ENCODE measurements at regions not wholly inside any gene's neighbourhood (a gene's known extent, or its start where the extent isn't known, plus 50 kb on each side); places are given as distances from the start of the nearest gene placed in this dataset.
"Not testable (repeated sequence)": the region's sequence is repeated elsewhere in the genome, so short reads cannot be mapped to it uniquely, and the experiment has no call there.

- not testable (repeated sequence) for H3K4me3 ChIP-seq (ENCODE audit: low read depth, low read length); DNase-seq (ENCODE audit: low read depth)
Observed at GRCh38 chr1:66424530-66424929, 109.4 kb upstream of the SGIP1 start.

DNA sequence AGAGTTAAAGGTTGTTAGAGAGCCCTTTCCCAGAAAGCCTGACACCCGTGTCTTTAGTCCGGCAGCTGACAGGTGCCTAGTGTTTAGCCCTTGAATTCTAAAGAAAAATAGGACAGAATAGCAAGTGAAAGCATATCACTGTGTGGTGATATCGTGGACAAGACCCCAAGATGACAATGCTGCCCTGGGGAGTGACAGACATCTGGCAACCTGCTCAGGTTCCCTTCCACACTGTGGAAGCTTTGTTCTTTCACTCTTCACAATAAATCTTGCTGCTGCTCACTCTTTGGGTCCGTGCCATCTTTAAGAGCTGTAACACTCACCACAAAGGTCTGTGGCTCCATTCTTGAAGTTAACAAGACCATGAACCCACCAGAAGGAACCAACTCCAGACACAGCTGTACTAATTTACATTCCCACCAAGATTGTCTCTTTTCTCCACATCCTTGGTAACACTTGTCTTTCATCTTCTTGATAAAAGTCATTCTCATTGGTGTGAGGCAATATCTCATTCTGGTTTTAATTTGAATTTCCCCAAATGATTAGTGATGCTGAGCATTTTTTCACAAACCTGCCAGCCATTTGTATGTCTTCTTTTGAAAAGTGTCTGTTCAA lies 107.6 kb upstream of the SGIP1 start:
- DNase-seq (ENCODE audit: low read depth): no peak
- TF ChIP-seq MAX (IDR thresholded peaks at IDR 0.05; ENCODE audit: low read depth, low read length) (no peak), POLR2A (IDR thresholded peaks at IDR 0.05; ENCODE audit: extremely low read depth, insufficient read length) (no peak), CTCF (IDR thresholded peaks at IDR 0.05; ENCODE audit: low read depth, low read length) (no peak), MYC (IDR thresholded peaks at IDR 0.05; ENCODE audit: low read depth, low read length) (no peak)
- H3K4me3 ChIP-seq (ENCODE audit: low read depth, low read length): no peak overlapping the region

DNA sequence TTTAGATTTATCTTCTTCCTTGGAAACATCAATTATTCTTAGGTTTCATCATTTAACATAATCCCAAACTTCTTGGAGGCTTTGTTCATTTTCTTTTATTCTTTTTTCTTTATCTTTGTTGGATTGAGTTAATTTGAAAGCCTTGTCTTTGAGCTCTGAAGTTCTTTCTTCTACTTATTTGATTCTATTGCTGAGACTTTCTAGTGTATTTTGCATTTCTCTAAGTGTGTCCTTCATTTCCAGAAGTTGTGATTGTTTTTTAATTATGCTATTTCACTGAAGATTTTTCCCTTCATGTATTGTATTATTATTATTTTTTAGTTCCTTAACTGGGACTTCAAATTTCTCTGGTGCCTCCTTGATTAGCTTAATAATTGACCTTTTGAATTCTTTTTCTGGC lies 103.1 kb upstream of the SGIP1 start:
- not testable (repeated sequence) for DNase-seq (ENCODE audit: low read depth); H3K4me3 ChIP-seq (ENCODE audit: low read depth, low read length)

GRCh38 chr1:66431999-66432398 lies 102.0 kb upstream of the SGIP1 start:
- no peak for DNase-seq (ENCODE audit: low read depth)
- H3K4me3 ChIP-seq (ENCODE audit: low read depth, low read length): no peak overlapping the region
- TF ChIP-seq POLR2A (IDR thresholded peaks at IDR 0.05; ENCODE audit: extremely low read depth, insufficient read length): no peak
- no peak for TF ChIP-seq MYC (IDR thresholded peaks at IDR 0.05; ENCODE audit: low read depth, low read length)
- TF ChIP-seq CTCF (IDR thresholded peaks at IDR 0.05; ENCODE audit: low read depth, low read length): no peak
- no peak for TF ChIP-seq MAX (IDR thresholded peaks at IDR 0.05; ENCODE audit: low read depth, low read length)

DNA sequence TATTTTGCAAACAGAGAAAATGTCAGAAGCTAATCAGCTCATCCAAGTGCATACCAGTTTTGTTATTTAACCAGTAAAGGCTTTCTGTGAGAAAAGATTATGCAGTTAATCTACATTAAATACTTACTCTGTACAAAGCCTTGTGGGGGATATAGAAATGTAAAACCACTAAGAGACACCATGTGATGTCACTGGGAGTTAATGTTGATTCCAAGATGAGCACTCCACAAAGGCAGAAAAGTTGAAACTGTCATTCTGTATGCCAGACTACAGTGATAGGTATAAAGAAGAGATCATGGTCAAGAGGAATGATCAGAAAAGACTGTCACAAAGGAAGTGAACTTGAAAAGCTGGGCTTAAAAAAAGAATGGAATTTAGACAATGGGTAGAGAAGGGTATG lies 100.3 kb upstream of the SGIP1 start:
- no peak overlapping the region for H3K4me3 ChIP-seq (ENCODE audit: low read depth, low read length)
- TF ChIP-seq POLR2A (IDR thresholded peaks at IDR 0.05; ENCODE audit: extremely low read depth, insufficient read length): no peak
- TF ChIP-seq MAX (IDR thresholded peaks at IDR 0.05; ENCODE audit: low read depth, low read length): no peak
- no peak for TF ChIP-seq MYC (IDR thresholded peaks at IDR 0.05; ENCODE audit: low read depth, low read length)
- TF ChIP-seq CTCF (IDR thresholded peaks at IDR 0.05; ENCODE audit: low read depth, low read length): no peak

GRCh38 chr1:66434096-66434495 lies 99.9 kb upstream of the SGIP1 start:
- H3K4me3 ChIP-seq (ENCODE audit: low read depth, low read length): no peak overlapping the region
- no peak for TF ChIP-seq CTCF (IDR thresholded peaks at IDR 0.05; ENCODE audit: low read depth, low read length)
- no peak for TF ChIP-seq POLR2A (IDR thresholded peaks at IDR 0.05; ENCODE audit: extremely low read depth, insufficient read length)
- peak; percentile 52 for DNase-seq (ENCODE audit: low read depth)

More for the DNA sequence above, 100.3 kb upstream of the SGIP1 start:
- no peak for DNase-seq (ENCODE audit: low read depth)

DNA sequence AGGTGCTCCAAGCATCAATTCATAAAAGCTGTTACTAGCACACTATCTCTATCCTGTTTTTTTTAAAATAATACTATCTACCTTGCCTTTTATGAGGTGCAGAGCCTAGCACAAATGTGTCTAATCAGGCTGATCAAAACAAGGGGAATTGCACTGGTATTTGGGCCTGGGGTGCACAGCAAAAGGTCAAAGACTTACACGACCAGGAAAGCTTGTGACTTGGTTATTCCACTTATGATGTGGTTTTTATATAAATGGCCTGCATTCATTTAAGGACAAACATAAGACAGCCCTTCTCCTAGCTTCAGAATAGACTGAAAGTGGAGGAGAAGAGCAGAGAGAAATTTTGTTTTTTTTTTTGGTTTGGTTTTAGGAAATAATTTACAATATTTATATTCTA lies 98.4 kb upstream of the SGIP1 start:
- TF ChIP-seq CTCF (IDR thresholded peaks at IDR 0.05; ENCODE audit: low read depth, low read length) (no peak), MAX (IDR thresholded peaks at IDR 0.05; ENCODE audit: low read depth, low read length) (no peak)
- H3K4me3 ChIP-seq (ENCODE audit: low read depth, low read length): no peak overlapping the region
- DNase-seq (ENCODE audit: low read depth): no peak

Measured in NB4 (cell line).